GM21447 (cell line): ENCODE measurements at regions not wholly inside any gene's neighbourhood (a gene's known extent, or its start where the extent isn't known, plus 50 kb on each side); places are given as distances from the start of the nearest gene placed in this dataset.
"Not testable (repeated sequence)": the region's sequence is repeated elsewhere in the genome, so short reads cannot be mapped to it uniquely, and the experiment has no call there.

Experiments
- ATAC-seq: cut with Tn5 transposase; IDR thresholded peaks from one replicate; pipeline ENCODE4 v1.9.1; 2021; ENCODE audit not compliant: unreplicated experiment

DNA sequence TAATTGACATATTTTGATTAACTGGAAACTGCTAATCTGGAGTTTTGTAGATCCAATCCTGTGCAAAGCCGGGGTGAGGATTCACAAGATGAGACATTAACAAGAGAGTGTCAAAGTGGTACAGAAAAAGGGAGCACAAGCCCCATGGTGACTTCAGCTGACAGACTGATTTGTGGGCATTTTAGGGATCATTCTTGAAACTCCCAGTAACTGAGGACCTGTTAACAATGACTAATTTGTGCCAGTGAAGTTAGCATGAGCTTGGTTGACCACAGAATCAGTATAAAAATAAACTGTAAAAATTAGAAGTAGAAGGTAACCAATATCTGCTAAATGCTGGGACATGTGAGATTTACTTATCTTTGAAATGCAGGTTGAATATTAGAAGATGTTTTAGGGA, 1578.3 kb downstream of the EFNA5 start:
- ATAC-seq = no peak

DNA sequence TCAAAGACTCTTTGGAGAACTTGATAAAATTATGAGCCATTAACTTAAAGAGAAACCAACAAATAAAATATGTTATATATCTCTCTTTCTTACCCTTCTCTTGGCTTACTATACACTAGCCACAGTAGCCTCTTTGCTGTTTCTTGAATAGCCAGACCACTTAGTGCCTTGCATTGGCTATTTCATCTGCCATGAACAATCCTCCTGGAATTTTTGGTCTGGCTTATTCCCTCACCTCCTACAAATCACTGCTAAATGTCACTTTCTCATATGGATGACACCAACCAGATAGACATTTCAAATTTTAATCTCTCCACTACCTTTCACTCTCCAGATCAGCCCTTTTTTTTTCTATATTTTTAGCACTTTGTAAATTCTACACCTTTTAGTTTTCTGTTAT, 1581.7 kb downstream of the EFNA5 start:
- no peak for ATAC-seq

DNA sequence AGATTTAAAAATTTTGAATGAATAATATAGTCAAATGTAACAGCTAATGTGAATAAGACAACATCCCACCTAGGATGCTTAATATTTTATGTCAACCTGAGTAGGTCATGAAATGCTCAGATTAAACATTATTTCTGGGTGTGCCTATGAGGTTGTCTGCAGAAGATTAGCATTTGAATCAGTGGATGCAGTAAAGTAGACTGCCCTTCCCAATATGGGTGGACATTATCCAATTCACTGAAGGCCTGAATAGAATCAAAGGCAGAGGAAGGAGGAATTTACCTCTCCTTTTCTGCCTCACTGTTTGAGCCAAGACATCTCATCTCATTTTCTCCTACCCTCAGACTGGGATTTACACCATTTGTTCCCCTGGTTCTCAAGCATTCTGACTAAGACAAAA, 1582.3 kb downstream of the EFNA5 start:
- no peak for ATAC-seq

DNA sequence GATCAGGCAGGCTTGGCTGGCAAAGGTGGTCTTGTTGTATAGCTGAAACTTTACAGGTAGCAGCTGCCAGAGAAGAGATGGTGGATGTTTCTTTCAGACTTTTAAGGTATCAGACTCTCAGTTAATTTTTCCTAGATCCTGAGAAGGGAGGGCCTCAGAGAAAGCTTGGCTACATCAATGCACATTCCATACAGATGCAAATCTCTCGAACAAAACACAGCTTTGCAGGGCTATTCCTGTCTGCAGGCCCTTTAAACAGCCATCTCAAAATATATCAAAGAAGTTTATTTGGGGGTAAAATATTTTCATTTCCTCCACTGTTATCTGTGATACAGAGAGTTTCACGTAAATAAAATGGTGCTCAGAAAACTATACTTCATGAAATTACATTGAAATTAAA, 1584.4 kb downstream of the EFNA5 start:
- no peak for ATAC-seq

DNA sequence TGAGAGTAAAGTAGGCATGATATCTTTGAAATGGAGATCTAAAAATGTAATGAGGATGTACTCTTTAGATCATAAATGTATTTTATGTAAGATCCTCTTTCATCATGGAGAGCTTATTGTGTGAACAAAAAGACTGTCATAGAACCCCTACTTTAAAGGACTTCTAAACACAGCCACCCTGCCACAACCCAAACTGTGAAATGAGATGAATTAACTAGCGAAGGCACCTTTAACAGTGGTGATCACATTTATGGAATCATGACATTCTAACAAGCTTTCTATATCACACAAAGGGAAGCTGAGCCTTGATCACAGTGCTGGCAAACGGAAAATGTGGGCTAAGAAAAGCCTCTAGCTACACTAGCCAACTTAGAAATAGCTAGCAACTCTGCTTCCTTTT, 1585.2 kb downstream of the EFNA5 start:
- no peak for ATAC-seq

DNA sequence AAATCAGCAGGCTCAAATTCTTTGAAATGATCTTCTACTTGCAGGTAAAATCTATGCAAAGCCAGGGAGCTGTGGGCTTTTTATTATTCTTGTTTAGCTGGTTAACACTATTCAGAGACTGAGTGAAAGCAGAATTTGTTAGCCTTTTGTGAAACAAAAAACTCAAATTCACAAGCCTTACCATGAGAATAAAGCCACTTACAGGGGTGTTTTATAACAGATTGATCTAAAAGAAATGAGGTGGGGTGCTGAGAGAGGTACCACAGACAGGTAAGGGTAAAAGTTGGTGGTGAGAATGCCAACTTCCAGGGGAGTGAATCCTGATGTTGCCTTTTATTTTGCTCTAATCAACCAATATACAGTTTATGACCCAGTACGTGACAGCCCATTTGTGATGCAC, 1585.6 kb downstream of the EFNA5 start:
- ATAC-seq = no peak

DNA sequence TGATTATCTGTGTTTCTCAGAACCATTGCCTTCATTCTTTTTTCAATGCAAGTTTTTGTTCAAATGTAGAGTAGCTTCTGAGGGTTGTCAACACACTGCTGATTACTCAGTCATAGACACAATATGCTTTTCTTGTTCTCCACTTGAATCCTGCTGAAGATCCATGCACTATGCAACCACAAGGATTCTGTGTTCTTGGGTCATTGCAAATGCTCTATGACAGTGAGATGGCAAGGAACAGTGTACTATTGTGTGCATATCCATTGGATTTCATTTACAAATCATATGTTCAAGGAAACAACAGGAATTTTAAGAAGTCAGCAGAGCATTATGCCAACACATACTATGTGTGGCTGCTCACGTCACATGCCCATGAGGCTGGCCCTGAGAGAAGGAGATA, 1590.2 kb downstream of the EFNA5 start:
- no peak for ATAC-seq

DNA sequence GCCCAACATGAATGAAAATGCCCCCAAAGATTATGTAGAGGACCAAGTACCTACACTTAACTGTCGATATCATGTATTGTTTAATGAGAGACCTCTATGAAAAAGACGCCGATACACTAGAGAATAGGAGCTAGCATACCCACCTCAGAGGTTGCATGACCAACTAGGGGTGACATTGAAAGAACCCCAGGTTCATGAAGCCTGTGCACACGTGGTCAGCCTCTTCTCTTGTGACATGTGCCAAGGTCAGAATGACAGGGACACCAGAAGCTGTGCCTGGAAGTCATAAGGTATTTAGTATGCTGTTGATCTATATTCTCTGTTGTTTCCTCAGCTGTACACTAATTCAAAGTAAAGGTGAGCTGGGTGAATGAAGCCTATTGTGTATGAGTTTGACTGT, 1594.1 kb downstream of the EFNA5 start:
- ATAC-seq = no peak

DNA sequence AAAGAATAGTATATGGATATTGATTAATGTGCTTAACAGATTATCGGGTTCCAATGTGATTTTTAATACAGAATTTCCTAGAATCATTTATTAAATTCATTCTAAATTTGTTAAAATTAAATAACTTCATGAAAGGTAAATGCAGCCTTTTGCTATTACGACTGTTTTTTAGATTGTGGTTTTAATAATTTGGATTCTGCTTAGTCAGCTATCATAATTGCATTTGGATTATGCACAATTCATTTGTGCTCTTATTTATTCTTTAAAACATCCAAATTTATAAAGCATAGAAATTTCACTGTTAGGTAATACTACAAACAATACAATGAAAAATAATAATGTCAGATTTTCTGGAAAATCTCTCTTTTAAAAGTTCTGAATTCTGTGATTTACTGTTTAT, 1598.5 kb downstream of the EFNA5 start:
- ATAC-seq = no peak

DNA sequence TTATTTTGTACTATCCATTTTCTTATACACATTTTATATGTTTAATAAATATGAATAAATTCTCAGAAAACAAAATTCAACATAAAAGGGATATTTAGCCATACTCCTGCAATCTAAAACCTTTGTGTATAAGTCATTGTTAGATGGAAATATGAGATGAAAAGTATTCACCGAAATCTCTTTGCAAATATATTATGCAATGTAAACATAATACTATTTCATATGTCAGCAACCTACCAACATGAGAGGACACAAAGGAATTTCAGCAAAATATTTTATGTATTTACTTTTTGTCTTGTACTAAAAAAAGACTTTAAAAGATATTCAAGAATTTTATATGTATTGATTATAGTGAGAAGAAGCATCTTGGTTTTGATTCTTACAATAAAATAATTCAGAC, 1623.4 kb downstream of the EFNA5 start:
- no peak for ATAC-seq

DNA sequence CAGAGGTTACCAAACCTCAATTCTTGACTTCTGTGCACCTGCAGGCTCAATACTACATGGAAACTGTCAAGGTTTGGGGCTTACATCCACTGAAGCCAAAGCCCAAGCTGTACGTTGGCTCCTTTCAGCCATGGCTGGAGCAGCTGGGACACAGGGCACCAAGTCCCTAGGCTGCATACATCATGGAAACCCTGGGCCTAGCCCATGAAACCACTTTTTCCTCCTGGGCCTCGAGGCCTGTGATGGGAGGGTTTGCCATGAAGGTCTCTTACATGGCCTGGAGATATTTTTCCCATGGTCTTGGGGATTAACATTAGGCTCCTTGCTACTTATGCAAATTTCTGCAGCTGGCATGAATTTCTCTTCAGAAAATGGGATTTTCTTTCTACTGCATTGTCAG, 1638.7 kb downstream of the EFNA5 start:
- ATAC-seq = not testable (repeated sequence)

DNA sequence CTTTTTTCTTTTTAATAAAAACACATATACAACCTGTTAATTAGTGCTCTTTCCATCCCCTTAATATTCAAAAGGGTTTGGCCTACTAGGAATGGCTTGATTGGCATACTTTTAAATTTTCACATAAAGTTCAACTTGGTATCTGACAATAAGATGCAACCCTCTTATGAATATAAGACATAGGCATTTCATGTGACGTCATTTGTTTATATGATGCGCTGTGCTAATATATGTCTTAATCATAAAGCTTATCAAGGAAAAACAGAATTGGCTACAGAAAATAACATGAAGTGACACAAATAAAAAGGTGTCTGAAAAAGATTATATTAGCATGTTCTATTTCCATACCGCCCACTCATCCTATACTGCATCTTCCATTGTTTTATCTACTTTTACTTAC, 1642.4 kb downstream of the EFNA5 start:
- no peak for ATAC-seq

DNA sequence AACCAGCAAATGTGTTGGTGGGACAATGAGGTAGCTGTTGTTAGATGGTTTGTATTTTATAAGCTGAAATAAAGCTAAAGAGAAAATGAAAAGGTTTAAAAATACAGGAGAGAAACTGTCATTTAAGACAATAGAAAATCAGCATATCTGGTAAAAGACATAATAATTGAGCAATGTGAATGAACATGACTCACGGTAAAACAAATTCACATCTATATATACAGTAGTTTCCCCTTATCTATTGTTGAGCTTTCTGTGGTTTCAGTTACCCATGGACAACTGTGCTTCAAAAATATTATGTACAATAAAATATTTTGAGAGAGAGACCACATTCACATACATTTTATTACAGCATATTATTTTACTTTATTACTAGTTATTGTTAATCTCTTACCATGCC, 1649.8 kb downstream of the EFNA5 start:
- ATAC-seq = no peak

DNA sequence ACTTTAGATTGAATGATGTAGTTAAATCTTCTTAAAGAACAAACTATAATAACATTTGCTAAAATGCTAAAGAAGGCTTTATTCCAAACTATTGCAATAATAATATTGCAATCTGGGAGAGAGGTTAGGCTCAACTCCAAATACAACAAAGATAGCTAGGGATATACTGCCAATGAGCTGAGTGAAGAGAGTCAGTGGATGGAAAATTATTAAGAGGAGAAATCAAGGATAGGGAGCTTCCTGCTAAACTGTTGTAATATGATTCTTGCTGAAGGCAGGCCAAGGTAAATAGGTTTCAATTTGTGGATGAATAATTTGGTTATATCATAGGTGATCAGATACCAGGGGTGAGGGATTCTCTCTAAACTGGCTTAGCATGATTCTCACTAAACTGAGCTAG, 1651.5 kb downstream of the EFNA5 start:
- ATAC-seq = no peak

DNA sequence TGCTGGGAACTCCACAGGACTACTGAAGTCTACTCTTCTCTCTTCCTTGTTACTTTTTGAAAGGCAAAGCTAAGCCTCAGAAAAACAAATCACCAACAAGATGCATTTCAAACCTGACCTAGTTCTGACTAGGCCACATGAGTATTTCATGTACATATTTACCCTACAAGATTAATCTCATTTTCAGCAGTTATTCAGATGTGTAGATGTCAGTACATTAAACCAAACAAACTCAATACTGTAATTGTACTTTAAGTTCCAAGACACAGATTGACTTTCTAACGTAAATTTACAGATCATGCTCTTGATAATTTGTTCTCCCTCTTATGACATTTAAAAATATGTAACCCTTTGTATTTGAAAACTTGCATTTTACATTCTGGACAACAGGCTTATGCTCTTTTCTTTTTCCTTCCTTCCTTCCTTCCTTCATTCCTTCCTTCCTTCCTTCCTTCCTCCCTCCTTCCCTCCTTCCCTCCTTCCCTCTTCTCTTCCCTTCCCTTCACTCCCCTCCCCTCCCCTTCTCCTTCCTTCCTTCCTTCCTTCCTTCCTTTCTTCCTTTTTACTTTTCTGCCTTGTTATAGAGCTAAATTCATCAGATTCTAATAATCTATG, 1653.4 kb downstream of the EFNA5 start:
- no peak for ATAC-seq

DNA sequence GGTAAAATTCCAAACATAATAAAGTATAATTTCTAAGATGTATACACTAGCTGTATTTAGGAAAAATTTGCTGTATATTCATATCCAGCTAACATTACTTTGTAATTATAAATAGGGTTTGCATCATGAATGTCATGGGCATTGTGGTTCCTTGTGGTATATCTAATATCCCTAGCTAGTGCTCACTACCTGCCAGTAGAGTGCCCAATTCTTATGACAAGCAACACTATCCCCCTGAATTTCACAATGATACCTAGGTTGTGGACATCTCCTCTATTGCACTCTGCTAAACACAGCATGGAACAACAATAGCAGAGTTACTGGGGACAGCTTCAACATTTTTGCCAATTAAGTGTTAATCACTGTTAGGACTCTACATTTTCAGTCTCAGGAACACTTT, 1656.5 kb downstream of the EFNA5 start:
- ATAC-seq = no peak

DNA sequence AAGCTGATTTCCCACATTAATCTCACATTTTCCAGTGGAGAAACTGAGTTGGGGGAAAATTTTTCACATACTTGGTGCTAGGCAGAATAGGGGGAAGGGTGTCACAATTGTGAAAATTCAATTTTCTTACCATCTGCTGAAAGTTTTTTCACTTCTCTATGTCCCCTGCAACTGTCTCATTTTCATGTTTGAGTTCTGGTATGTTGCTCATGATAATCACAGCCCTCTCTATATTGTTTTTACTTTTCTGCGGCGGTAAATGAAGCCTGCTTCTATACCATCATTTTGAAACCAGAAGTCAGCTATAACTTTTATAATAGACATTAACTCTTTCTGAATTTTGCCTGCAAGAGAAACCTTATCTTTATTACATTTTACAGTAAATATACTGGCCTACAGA, 1664.5 kb downstream of the EFNA5 start:
- no peak for ATAC-seq

DNA sequence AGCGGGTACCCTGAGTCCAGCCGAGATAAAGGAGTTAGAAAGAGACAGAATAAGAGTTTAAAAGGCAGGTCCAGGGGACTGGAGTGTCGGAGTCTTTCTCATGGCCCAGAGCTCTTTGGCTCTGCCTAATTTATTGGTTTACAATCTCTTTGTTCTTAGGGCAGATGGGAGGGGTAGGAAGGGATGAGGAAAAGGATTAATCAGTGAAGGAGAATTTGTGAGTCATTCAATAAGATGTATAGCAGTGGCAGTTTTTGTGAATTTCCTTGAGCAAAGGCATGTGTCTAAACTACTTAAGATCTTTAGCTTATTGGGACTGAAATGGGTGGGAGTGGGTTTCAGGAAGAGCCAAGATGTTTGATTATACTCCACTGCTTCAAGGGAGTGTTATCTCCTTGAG, 1671.7 kb downstream of the EFNA5 start:
- ATAC-seq = not testable (repeated sequence)

DNA sequence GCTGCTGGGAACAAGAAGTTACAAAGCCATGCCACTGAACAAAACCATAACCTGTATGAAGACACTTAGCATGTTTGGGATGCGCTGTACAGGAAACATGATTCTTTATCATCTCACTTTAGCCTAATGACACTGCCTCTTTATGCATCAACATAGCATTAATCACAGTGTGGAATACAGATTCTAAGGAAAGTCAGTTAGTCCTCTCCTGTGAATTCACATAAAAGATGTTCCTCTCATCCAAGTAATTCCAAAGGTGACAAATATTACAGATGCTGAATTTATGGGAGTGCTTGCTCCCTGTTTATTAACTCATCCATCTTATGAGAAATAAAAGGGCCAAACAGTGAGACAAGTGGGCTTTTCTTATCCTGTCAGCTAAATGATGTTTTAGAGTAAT, 1677.7 kb downstream of the EFNA5 start:
- ATAC-seq = no peak

DNA sequence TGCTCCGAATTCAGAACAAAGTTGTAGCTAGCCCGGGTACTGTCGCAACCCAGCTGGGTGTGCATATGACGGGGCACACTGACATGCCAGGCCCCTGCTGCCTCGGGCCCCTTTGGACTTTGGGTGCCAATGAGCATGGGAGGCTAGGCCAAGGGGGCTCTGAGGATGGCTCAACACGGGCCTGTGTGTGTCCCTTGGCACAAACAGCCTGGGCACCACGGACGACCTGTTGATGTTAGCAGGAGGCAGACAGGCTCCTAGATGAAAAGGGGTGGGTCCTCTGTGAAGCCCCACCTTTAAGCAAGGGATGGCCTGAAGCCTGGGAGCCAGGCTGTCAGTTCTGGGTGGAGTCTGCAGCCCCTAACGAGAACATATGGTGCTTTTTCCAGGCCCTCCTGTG, 1688.2 kb downstream of the EFNA5 start:
- ATAC-seq = no peak

DNA sequence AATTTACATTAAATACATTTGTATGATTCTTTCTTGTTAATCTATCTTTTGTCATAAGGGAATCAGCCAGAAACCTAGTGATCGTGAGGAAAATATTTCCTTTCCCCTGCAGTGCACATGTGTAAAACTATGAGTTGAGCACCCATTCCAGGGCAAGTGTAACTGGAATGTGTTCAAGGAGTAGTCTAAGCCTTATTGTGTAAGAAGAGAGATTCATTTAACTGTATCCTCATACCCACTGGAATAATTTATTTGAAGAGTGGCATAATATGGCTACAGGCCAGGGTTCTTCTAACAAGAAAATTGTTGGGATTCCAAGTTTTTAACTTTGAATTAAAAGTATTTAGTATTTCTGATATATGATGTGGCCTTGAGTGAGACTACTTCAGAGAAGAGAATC, 1692.7 kb downstream of the EFNA5 start:
- no peak for ATAC-seq

DNA sequence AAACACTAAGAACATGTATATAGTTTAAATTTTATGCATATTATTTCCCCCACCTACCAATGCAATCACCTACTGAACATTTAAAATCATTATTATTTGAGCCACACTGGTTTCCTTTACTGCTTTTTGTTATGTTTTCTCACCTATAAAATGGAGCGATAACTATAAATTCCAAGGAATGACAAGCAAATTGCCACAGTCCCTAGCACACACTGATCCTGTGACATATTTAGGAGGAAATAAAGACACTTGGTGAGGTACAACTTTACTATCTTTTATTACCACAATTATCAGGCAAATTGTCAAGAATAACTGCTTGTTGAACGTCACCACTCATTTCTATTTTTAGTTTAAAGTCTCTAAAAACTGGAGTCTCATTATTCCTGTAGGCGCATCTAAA, 1693.6 kb downstream of the EFNA5 start:
- ATAC-seq = no peak

DNA sequence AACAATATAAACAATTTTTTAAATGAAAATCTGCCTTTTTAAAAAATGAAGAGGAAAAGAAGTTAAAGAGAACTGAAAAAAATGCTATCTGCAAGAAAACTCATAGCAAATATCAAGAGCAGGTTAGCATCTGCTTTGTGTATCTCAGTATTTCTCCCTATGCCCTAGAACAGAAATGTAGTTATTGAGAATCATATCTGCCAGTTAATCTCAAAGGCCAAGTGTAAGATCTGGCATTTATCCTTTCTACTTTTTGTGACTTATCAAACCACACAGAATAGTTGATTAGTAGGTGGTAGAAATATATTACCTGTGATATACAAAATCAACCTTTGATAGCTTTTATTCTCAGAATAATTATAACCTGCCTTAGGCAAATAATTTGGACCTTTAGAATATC, 1699.8 kb downstream of the EFNA5 start:
- ATAC-seq = no peak

DNA sequence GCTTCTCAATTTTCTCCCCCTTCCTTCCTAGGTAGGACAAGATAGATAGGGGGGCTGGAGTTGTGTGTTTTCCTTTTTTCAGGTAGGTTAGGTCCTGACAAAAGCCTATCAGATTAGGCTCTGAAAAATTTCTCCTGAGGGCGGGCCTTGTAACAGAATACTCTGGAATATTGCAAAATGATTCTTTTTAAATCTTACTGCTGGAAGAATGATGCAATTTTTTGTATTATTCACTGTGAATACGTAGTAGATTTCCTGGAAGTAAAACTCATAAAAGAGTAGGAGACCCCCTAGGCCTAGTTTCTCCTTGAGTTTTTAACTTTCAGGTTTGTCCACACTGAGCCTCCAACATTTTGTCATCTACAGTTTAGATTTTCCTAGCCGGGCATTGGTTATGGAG, 1701.8 kb downstream of the EFNA5 start:
- no peak for ATAC-seq
